ENCODE measurements at regions not wholly inside any gene's neighbourhood (a gene's known extent, or its start where the extent isn't known, plus 50 kb on each side); places are given as distances from the start of the nearest gene placed in this dataset.

DNA sequence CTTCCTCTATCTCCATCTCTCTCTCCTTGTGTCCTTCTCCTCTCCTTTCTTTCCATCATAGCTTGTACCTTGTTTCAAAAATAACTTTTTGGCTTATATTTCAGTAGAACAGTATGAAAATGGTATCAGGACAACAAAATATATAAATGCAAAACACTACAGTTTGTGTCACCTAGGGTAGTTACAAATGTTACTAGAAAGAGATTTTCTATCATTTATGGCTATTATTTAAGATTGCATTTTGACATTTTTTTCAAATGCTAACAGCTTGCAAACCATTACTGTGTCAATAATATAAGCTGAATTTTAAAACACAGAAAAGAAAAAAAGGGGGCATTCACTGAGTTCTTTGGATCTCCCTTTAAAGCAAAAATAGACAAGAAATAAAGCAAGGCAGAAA, 392.3 kb upstream of the LRRC4C start:
- TF ChIP-seq, protein P1, sequence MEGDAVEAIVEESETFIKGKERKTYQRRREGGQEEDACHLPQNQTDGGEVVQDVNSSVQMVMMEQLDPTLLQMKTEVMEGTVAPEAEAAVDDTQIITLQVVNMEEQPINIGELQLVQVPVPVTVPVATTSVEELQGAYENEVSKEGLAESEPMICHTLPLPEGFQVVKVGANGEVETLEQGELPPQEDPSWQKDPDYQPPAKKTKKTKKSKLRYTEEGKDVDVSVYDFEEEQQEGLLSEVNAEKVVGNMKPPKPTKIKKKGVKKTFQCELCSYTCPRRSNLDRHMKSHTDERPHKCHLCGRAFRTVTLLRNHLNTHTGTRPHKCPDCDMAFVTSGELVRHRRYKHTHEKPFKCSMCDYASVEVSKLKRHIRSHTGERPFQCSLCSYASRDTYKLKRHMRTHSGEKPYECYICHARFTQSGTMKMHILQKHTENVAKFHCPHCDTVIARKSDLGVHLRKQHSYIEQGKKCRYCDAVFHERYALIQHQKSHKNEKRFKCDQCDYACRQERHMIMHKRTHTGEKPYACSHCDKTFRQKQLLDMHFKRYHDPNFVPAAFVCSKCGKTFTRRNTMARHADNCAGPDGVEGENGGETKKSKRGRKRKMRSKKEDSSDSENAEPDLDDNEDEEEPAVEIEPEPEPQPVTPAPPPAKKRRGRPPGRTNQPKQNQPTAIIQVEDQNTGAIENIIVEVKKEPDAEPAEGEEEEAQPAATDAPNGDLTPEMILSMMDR (IDR thresholded peaks at IDR 0.05) = no peak
- no peak for TF ChIP-seq POLR2AphosphoS5 (IDR thresholded peaks at IDR 0.05)
- TF ChIP-seq POLR2A (IDR thresholded peaks at IDR 0.05) = no peak
- no peak for TF ChIP-seq EP300 (IDR thresholded peaks at IDR 0.05)

Data from stomach (tissue), 4 donors.